MCF 10A (cell line): ENCODE measurements at regions not wholly inside any gene's neighbourhood (a gene's known extent, or its start where the extent isn't known, plus 50 kb on each side); places are given as distances from the start of the nearest gene placed in this dataset.

ENCODE experiments used
- BruUV-seq: library from RNA; stranded (reverse); fragments of 400-500 nt; replicated peaks from 2 replicates; lab custom pipeline; 2021; lab: Mats Ljungman, UMichigan
- CTCF ChIA-PET: fragments of 300-600 bp; sonication (Branson Sonifier 250); formaldehyde crosslinking; extraction: SDS; loops from one replicate; lab custom pipeline; 2021; ENCODE audit warnings: antibody characterized with exemption, inconsistent platforms; lab: Yijun Ruan, JAX
- POLR2A ChIA-PET: fragments of 300-600, 350-650 bp; sonication (Branson Sonifier 250); formaldehyde crosslinking; extraction: SDS; loops from one replicate; lab custom pipeline; 2020; ENCODE audit warnings: antibody characterized with exemption, inconsistent platforms; lab: Yijun Ruan, JAX
- DNase-seq: peaks from one replicate; pipeline ENCODE4 v3.0.0-alpha.2; 2018; ENCODE audit not compliant: unreplicated experiment
- H3K27ac Mint-ChIP-seq: one replicate; pipeline ENCODE4 v1.8.0; 2022; ENCODE audit warnings: mild to moderate bottlenecking, low read depth, mixed read lengths; ENCODE audit not compliant: unreplicated experiment
- H3K27me3 Mint-ChIP-seq: one replicate; pipeline ENCODE4 v1.8.0; 2022; ENCODE audit warnings: mixed read lengths; ENCODE audit not compliant: insufficient read depth, unreplicated experiment
- H3K36me3 Mint-ChIP-seq: one replicate; pipeline ENCODE4 v1.8.0; 2022; ENCODE audit warnings: mild to moderate bottlenecking, moderate library complexity, mixed read lengths; ENCODE audit not compliant: insufficient read depth, unreplicated experiment
- H3K4me1 Mint-ChIP-seq: one replicate; pipeline ENCODE4 v1.8.0; 2022; ENCODE audit warnings: mixed read lengths; ENCODE audit not compliant: insufficient read depth, unreplicated experiment
- H3K4me3 Mint-ChIP-seq: one replicate; pipeline ENCODE4 v1.8.0; 2022; ENCODE audit warnings: mild to moderate bottlenecking, moderate library complexity, mixed read lengths; ENCODE audit not compliant: unreplicated experiment
- H3K9me3 Mint-ChIP-seq: one replicate; pipeline ENCODE4 v1.8.0; 2022; ENCODE audit warnings: mixed read lengths; ENCODE audit not compliant: unreplicated experiment
- intact Hi-C: fragments of 100-400 bp; cut with micrococcal nuclease; formaldehyde crosslinking; loops from 2 replicates; pipeline ENCODE4 v1.14.1; 2022
- TF ChIP-seq, protein P1 (sequence below): fragments of 200-600 bp; IDR thresholded peaks from one replicate; pipeline ENCODE4 v1.8.0; 2022; ENCODE audit warnings: antibody characterized with exemption, mild to moderate bottlenecking; ENCODE audit not compliant: unreplicated experiment

DNA sequence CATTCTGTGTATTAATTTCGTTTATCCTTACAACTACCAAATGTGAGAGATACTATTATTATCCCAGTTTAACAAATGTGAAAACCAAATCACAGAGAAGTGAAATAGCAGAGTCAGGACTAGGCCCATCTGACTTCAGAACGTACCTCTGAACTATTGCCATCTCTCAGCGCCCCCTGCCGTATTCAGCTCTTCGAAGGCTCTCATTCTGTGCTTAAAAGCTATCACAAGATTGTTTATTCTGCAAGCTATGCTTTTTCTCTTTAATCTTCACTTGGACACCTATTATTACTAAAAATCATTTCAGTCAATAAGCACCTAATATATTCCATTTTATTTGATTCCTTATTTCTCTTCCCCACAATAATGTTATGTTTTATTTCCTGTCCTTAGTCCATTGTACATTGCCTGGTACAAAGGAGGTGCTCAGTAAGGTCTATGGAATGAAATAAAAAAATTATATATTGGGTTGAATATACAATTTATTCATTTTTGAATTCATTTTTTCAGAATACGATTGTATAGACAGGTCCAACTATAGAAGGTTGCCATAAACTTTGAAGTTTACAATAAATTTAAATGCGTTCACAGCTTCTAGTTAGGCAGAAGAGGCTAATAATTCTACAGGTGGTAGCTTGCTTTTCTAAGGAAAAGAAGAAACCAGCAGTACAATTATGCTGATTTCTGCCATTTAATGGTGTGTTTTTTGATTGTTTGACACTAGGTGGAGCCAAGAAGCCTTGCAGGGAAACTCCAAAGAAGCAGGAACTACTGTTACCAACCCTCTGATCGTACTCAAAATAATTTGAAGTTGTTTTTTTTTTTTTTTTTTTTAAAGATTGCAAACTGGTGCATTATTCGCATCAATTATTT, 202.2 kb upstream of the DMRTA1 start:
- BruUV-seq: no TSS peak
- Mint-ChIP-seq H3K36me3 (no peaks in the 10 kb centered on the region), H3K4me3 (no peak overlapping the region), H3K27ac (no peak overlapping the region), H3K27me3 (no peaks in the 10 kb centered on the region), H3K9me3 (no peaks in the 10 kb centered on the region), H3K4me1 (peaks cover 23% of the 10 kb centered on the region)
- TF ChIP-seq, protein P1, sequence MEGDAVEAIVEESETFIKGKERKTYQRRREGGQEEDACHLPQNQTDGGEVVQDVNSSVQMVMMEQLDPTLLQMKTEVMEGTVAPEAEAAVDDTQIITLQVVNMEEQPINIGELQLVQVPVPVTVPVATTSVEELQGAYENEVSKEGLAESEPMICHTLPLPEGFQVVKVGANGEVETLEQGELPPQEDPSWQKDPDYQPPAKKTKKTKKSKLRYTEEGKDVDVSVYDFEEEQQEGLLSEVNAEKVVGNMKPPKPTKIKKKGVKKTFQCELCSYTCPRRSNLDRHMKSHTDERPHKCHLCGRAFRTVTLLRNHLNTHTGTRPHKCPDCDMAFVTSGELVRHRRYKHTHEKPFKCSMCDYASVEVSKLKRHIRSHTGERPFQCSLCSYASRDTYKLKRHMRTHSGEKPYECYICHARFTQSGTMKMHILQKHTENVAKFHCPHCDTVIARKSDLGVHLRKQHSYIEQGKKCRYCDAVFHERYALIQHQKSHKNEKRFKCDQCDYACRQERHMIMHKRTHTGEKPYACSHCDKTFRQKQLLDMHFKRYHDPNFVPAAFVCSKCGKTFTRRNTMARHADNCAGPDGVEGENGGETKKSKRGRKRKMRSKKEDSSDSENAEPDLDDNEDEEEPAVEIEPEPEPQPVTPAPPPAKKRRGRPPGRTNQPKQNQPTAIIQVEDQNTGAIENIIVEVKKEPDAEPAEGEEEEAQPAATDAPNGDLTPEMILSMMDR: peak; percentile 30
- ChIA-PET CTCF (interaction anchor here (0.6 to 3.1 kb wide), 50 partner anchors 9 to 1529 kb away, joined by 3 to 26 read pairs (median 4); partner anchors contain the start of genes IFNE and KLHL9), POLR2A (interaction anchor here (1.0 to 1.8 kb wide), 3 partner anchors 686 to 918 kb away, joined by 4 read pairs; partner anchors contain the start of gene KLHL9)
- intact Hi-C loops: loop anchor here (1.0 to 10.0 kb wide), 5 partner anchors 208 to 990 kb away; no protein-coding TSS in a partner anchor
- peak; percentile 55 for DNase-seq

DNA sequence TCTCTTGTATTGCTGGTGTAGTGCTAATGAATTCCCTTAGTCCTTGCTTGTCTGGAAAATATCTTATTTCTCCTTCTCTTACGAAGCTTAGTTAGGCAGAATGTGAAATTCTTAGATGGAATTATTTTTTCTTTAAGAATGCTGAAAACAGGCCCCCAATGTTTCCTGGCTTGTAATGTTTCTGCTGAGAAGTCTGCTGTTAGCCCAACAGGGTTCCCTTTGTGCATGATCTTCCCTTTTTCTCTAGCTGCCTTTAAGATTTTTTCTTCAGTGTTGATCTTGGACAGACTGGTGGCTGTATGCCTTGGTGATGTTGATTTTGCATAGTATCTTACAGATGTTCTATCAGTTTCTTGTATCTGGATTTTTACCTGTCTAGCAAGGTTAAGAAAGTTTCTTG, 191.3 kb upstream of the DMRTA1 start:
- Mint-ChIP-seq H3K4me3 (no peak overlapping the region), H3K4me1 (no peaks in the 10 kb centered on the region), H3K27me3 (no peaks in the 10 kb centered on the region), H3K9me3 (peaks cover 15% of the 10 kb centered on the region), H3K27ac (no peak overlapping the region), H3K36me3 (no peaks in the 10 kb centered on the region)
- POLR2A ChIA-PET: no interaction called here
- no TSS peak for BruUV-seq
- TF ChIP-seq, protein P1: no peak
- CTCF ChIA-PET: interaction anchor here (0.5 kb wide), 1 partner anchor 17 kb away, joined by 5 read pairs; no protein-coding TSS in a partner anchor
- no peak for DNase-seq
- intact Hi-C loops: no loop called here

DNA sequence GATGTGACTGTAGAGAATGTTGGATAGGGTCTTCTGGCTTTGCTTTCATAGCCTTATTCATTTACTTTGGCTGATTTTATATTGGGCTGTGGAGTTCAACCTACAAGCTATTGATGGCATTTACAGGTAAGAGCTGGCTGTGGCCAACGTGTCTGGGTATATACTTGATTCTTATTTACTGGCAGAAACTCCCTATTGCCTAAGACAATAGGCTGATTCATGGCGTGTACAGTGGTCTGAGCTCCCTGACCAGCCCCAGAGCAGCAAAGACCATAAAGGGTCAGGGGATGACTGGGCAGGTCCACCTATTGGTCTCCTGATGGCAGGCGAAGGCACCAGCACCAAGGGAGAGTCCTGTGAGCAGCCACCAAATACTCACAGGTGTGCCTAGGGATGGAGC, 190.2 kb upstream of the DMRTA1 start:
- peaks cover 15% of the 10 kb centered on the region for H3K9me3 Mint-ChIP-seq
- no peak overlapping the region for H3K27ac Mint-ChIP-seq
- H3K27me3 Mint-ChIP-seq: no peaks in the 10 kb centered on the region
- TF ChIP-seq, protein P1: no peak
- H3K4me3 Mint-ChIP-seq: no peak overlapping the region
- no peaks in the 10 kb centered on the region for H3K36me3 Mint-ChIP-seq
- BruUV-seq: no TSS peak
- peak; percentile 0 for DNase-seq
- H3K4me1 Mint-ChIP-seq: no peaks in the 10 kb centered on the region
- ChIA-PET POLR2A (interaction anchor here (0.6 kb wide), 1 partner anchor 714 kb away, joined by 5 read pairs; no protein-coding TSS in a partner anchor), CTCF (interaction anchor here (0.7 to 1.7 kb wide), 3 partner anchors 13 to 50 kb away, joined by 3 to 9 read pairs (median 3); no protein-coding TSS in a partner anchor)
- intact Hi-C loops: no loop called here
